Brain microvascular endothelial cell (primary cell): ENCODE measurements at regions not wholly inside any gene's neighbourhood (a gene's known extent, or its start where the extent isn't known, plus 50 kb on each side); places are given as distances from the start of the nearest gene placed in this dataset.
"Not testable (repeated sequence)": the region's sequence is repeated elsewhere in the genome, so short reads cannot be mapped to it uniquely, and the experiment has no call there.

Source experiments
- DNase-seq: peaks from one replicate; pipeline ENCODE4 v3.0.0-alpha.2; 2020
- H3K27ac ChIP-seq: fragments of 250-450 bp; sonication (Bioruptor Pico); 2 replicates; pipeline ENCODE4 v1.5.1; 2020; ENCODE audit warnings: mild to moderate bottlenecking, moderate library complexity
- H3K27me3 ChIP-seq: fragments of 250-450 bp; sonication (Bioruptor Pico); replicated peaks from 2 replicates; pipeline ENCODE4 v1.5.1; 2020; ENCODE audit warnings: mild to moderate bottlenecking
- H3K36me3 ChIP-seq: fragments of 250-450 bp; sonication (Bioruptor Pico); replicated peaks from 2 replicates; pipeline ENCODE4 v1.5.1; 2020; ENCODE audit warnings: mild to moderate bottlenecking
- H3K4me3 ChIP-seq: 2 replicates; pipeline ENCODE4 v1.5.1; 2011; ENCODE audit warnings: low read depth, mild to moderate bottlenecking, control low read depth, low read length, moderate library complexity
- CTCF ChIP-seq: IDR thresholded peaks from 2 replicates; pipeline ENCODE4 v1.5.1; 2011; ENCODE audit warnings: low read depth, mild to moderate bottlenecking, moderate library complexity, low read length, control low read depth, inconsistent platforms; ENCODE audit errors: missing control alignments
- in situ Hi-C: cut with HindIII; loops from 2 replicates; pipeline ENCODE4 v1.10.0; 2017; ENCODE audit warnings: low sequenced_read_pairs, low pct_ligation_motif_present

GRCh38 chr2:126952216-126952615 lies 53.5 kb downstream of the TEX51 start:
- in situ Hi-C loops = no loop called here
- TF ChIP-seq CTCF = no peak
- DNase-seq = no peak
- no peaks in the 10 kb centered on the region for H3K27me3 ChIP-seq
- no peak overlapping the region for H3K4me3 ChIP-seq
- no peak overlapping the region for H3K27ac ChIP-seq
- H3K36me3 ChIP-seq = no peaks in the 10 kb centered on the region

- in situ Hi-C loops = no loop called here
- no peaks in the 10 kb centered on the region for H3K36me3 ChIP-seq
- no peak for TF ChIP-seq CTCF
- H3K27me3 ChIP-seq = no peaks in the 10 kb centered on the region
- no peak overlapping the region for H3K27ac ChIP-seq
- DNase-seq = no peak
- no peak overlapping the region for H3K4me3 ChIP-seq
These were observed 54.8 kb downstream of the TEX51 start for GRCh38 chr2:126953483-126953882.

GRCh38 chr2:126954831-126955230 lies 56.1 kb downstream of the TEX51 start:
- Histone ChIP-seq H3K27me3 (no peaks in the 10 kb centered on the region), H3K36me3 (no peaks in the 10 kb centered on the region), H3K4me3 (no peak overlapping the region), H3K27ac (no peak overlapping the region)
- in situ Hi-C loops = no loop called here
- TF ChIP-seq CTCF = no peak
- DNase-seq = no peak

- H3K4me3 ChIP-seq, H3K27me3 ChIP-seq, H3K27ac ChIP-seq, DNase-seq, H3K36me3 ChIP-seq, in situ Hi-C loops: not testable (repeated sequence)
These were observed 58.1 kb downstream of the TEX51 start for GRCh38 chr2:126956773-126957172.

GRCh38 chr2:126963390-126963789 lies 64.7 kb downstream of the TEX51 start:
- TF ChIP-seq CTCF = no peak
- Histone ChIP-seq H3K27ac (no peak overlapping the region), H3K4me3 (no peak overlapping the region), H3K36me3 (no peaks in the 10 kb centered on the region), H3K27me3 (no peaks in the 10 kb centered on the region)
- no peak for DNase-seq
- in situ Hi-C loops = no loop called here

GRCh38 chr2:126966601-126967000 lies 67.9 kb downstream of the TEX51 start:
- no peak for DNase-seq
- Histone ChIP-seq H3K27me3 (peaks cover 6% of the 10 kb centered on the region), H3K4me3 (no peak overlapping the region), H3K36me3 (no peaks in the 10 kb centered on the region), H3K27ac (no peak overlapping the region)
- no peak for TF ChIP-seq CTCF
- in situ Hi-C loops = no loop called here
